ENCODE measurements at regions not wholly inside any gene's neighbourhood (a gene's known extent, or its start where the extent isn't known, plus 50 kb on each side); places are given as distances from the start of the nearest gene placed in this dataset.

GRCh38 chr12:69154585-69155363 lies 84.6 kb upstream of the CPSF6 start:
- Histone ChIP-seq H3K9me3 (no peaks in the 10 kb centered on the region), H3K27me3 (0 out of 2 replicates have a peak, but pooled peaks cover 2% of the 10 kb centered on the region), H3K4me3 (ENCODE audit: low read depth, low read length) (no peak overlapping the region), H3K4me1 (no peaks in the 10 kb centered on the region), H3K36me3 (no peaks in the 10 kb centered on the region)
- TF ChIP-seq CTCF (IDR thresholded peaks at IDR 0.05; ENCODE audit: low read depth, low read length) = peak; percentile 96
- peak; percentile 70 for DNase-seq

- H3K36me3 ChIP-seq = no peaks in the 10 kb centered on the region
- H3K27me3 ChIP-seq = no peaks in the 10 kb centered on the region
- peak overlapping the region; percentile 21 for H3K4me3 ChIP-seq (ENCODE audit: low read depth, low read length)
- no peaks in the 10 kb centered on the region for H3K9me3 ChIP-seq
- peak; percentile 98 for TF ChIP-seq CTCF (IDR thresholded peaks at IDR 0.05; ENCODE audit: low read depth, low read length)
- DNase-seq = peak; percentile 91
- no peaks in the 10 kb centered on the region for H3K4me1 ChIP-seq
Observed at GRCh38 chr12:69157023-69157655, 82.2 kb upstream of the CPSF6 start.

- no peaks in the 10 kb centered on the region for H3K9me3 ChIP-seq
- H3K36me3 ChIP-seq = no peaks in the 10 kb centered on the region
- H3K4me3 ChIP-seq (ENCODE audit: low read depth, low read length) = no peak overlapping the region
- TF ChIP-seq CTCF (IDR thresholded peaks at IDR 0.05; ENCODE audit: low read depth, low read length) = no peak
- no peak for DNase-seq
- H3K27me3 ChIP-seq = no peaks in the 10 kb centered on the region
- H3K4me1 ChIP-seq = no peaks in the 10 kb centered on the region
Observed at GRCh38 chr12:69161829-69162228, 77.5 kb upstream of the CPSF6 start.

GRCh38 chr12:69163681-69164362 lies 75.5 kb upstream of the CPSF6 start:
- no peaks in the 10 kb centered on the region for H3K4me1 ChIP-seq
- no peaks in the 10 kb centered on the region for H3K9me3 ChIP-seq
- no peaks in the 10 kb centered on the region for H3K27me3 ChIP-seq
- no peak for DNase-seq
- no peak overlapping the region for H3K4me3 ChIP-seq (ENCODE audit: low read depth, low read length)
- H3K36me3 ChIP-seq = no peaks in the 10 kb centered on the region
- TF ChIP-seq CTCF (IDR thresholded peaks at IDR 0.05; ENCODE audit: low read depth, low read length) = no peak

GRCh38 chr12:69167648-69168165 lies 71.7 kb upstream of the CPSF6 start:
- H3K9me3 ChIP-seq = no peaks in the 10 kb centered on the region
- DNase-seq = no peak
- no peaks in the 10 kb centered on the region; the same call in 1 of the 2 replicates for H3K4me1 ChIP-seq
- no peak overlapping the region for H3K4me3 ChIP-seq (ENCODE audit: low read depth, low read length)
- no peaks in the 10 kb centered on the region for H3K36me3 ChIP-seq
- TF ChIP-seq CTCF (IDR thresholded peaks at IDR 0.05; ENCODE audit: low read depth, low read length) = no peak
- no peaks in the 10 kb centered on the region for H3K27me3 ChIP-seq
